ENCODE measurements at regions not wholly inside any gene's neighbourhood (a gene's known extent, or its start where the extent isn't known, plus 50 kb on each side); places are given as distances from the start of the nearest gene placed in this dataset.
"Not testable (repeated sequence)": the region's sequence is repeated elsewhere in the genome, so short reads cannot be mapped to it uniquely, and the experiment has no call there.

GRCh38 chr3:20810555-20810954, 624.5 kb upstream of the SGO1 start:
- no peak for DNase-seq

- DNase-seq, result no peak
These were observed 623.4 kb upstream of the SGO1 start for GRCh38 chr3:20809356-20809755.

GRCh38 chr3:20808864-20809263, 622.9 kb upstream of the SGO1 start:
- no peak for DNase-seq

- DNase-seq, result no peak
These were observed 612.7 kb upstream of the SGO1 start for GRCh38 chr3:20798666-20799065.

GRCh38 chr3:20787005-20787404, 601.0 kb upstream of the SGO1 start:
- no peak for DNase-seq

GRCh38 chr3:20776692-20777091, 590.7 kb upstream of the SGO1 start:
- no peak for DNase-seq

GRCh38 chr3:20776286-20776685, 590.3 kb upstream of the SGO1 start:
- DNase-seq, result no peak

- DNase-seq, result no peak
These were observed 587.4 kb upstream of the SGO1 start for GRCh38 chr3:20773320-20773984.

- DNase-seq, result no peak
These were observed 586.9 kb upstream of the SGO1 start for GRCh38 chr3:20772869-20773268.

- no peak for DNase-seq
These were observed 583.4 kb upstream of the SGO1 start for GRCh38 chr3:20769430-20769829.

GRCh38 chr3:20760981-20761380, 575.0 kb upstream of the SGO1 start:
- DNase-seq, result no peak

GRCh38 chr3:20752416-20752815, 566.4 kb upstream of the SGO1 start:
- DNase-seq, result no peak

GRCh38 chr3:20751296-20751695, 565.3 kb upstream of the SGO1 start:
- DNase-seq, result no peak

- no peak for DNase-seq
These were observed 561.7 kb upstream of the SGO1 start for GRCh38 chr3:20747741-20748140.

- DNase-seq, result no peak
These were observed 557.7 kb upstream of the SGO1 start for GRCh38 chr3:20743553-20744321.

- DNase-seq, result no peak
These were observed 557.0 kb upstream of the SGO1 start for GRCh38 chr3:20742903-20743552.

GRCh38 chr3:20741381-20741780, 555.4 kb upstream of the SGO1 start:
- DNase-seq, result no peak

GRCh38 chr3:20739814-20740213, 553.8 kb upstream of the SGO1 start:
- no peak for DNase-seq

- no peak for DNase-seq
These were observed 550.4 kb upstream of the SGO1 start for GRCh38 chr3:20736287-20736852.

GRCh38 chr3:20729185-20729584, 543.2 kb upstream of the SGO1 start:
- no peak for DNase-seq

GRCh38 chr3:20726786-20727185, 540.8 kb upstream of the SGO1 start:
- DNase-seq, result no peak

- no peak for DNase-seq
These were observed 538.2 kb upstream of the SGO1 start for GRCh38 chr3:20724241-20724640.

- not testable (repeated sequence) for DNase-seq
These were observed 530.4 kb upstream of the SGO1 start for GRCh38 chr3:20716425-20716824.

- no peak for DNase-seq
These were observed 515.6 kb upstream of the SGO1 start for GRCh38 chr3:20701641-20702040.

Measured in activated CD4-positive, alpha-beta T cell treated with anti-CD3 and anti-CD28 coated beads, Interleukin-2, amount 50 U/mL, for 16 hours (primary cell).